ENCODE measurements at regions not wholly inside any gene's neighbourhood (a gene's known extent, or its start where the extent isn't known, plus 50 kb on each side); places are given as distances from the start of the nearest gene placed in this dataset.

DNA sequence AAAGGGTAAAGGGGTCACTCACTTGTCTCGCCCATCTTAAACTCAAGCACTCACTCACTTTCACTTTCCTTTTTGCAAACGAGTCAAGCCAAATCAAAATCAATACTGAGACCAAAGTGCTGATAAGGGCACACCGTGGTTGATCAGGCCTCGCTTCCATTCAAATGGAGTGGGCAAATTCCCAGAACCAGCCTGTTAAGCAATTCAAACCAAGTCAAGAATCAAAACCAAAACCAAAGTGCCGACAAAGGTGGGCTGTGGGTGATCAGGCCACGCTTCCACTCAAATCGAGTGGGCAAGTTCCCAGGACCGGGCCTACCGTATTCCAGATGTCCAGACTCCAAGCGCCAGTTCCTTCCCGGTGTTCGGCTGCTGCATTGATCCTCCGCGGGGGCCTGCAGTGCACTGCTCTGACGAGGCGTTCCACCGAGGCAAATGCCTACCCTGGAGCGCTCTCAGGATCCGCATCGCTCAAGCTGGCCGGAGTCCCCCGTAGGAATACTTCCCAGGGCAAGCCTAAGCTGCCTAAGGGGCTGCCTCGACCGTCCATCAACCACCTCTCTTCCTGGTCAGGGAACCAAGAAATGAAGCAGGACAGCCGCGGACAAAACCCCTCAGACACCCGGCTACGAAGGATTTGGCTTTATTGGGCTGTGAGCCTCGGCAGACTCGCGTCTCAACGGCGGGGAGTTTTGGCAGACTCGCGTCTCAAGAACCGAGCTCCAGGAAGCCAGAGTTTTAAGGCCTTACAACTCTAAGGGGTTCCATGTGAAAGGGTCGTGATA is 89.9 kb upstream of the SLC1A4 start:
- TF ChIP-seq, protein P1, sequence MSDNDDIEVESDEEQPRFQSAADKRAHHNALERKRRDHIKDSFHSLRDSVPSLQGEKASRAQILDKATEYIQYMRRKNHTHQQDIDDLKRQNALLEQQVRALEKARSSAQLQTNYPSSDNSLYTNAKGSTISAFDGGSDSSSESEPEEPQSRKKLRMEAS (IDR thresholded peaks at IDR 0.05) = no peak
- TF ChIP-seq TEAD4 (IDR thresholded peaks at IDR 0.05) = no peak
- TF ChIP-seq TCF12 (IDR thresholded peaks at IDR 0.05; ENCODE audit: low read depth) = no peak
- TF ChIP-seq TAF1 (IDR thresholded peaks at IDR 0.05; ENCODE audit: low read depth) = no peak
- TF ChIP-seq, protein P2, sequence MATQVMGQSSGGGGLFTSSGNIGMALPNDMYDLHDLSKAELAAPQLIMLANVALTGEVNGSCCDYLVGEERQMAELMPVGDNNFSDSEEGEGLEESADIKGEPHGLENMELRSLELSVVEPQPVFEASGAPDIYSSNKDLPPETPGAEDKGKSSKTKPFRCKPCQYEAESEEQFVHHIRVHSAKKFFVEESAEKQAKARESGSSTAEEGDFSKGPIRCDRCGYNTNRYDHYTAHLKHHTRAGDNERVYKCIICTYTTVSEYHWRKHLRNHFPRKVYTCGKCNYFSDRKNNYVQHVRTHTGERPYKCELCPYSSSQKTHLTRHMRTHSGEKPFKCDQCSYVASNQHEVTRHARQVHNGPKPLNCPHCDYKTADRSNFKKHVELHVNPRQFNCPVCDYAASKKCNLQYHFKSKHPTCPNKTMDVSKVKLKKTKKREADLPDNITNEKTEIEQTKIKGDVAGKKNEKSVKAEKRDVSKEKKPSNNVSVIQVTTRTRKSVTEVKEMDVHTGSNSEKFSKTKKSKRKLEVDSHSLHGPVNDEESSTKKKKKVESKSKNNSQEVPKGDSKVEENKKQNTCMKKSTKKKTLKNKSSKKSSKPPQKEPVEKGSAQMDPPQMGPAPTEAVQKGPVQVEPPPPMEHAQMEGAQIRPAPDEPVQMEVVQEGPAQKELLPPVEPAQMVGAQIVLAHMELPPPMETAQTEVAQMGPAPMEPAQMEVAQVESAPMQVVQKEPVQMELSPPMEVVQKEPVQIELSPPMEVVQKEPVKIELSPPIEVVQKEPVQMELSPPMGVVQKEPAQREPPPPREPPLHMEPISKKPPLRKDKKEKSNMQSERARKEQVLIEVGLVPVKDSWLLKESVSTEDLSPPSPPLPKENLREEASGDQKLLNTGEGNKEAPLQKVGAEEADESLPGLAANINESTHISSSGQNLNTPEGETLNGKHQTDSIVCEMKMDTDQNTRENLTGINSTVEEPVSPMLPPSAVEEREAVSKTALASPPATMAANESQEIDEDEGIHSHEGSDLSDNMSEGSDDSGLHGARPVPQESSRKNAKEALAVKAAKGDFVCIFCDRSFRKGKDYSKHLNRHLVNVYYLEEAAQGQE (IDR thresholded peaks at IDR 0.05; ENCODE audit: low read depth) = no peak
- TF ChIP-seq CEBPB (IDR thresholded peaks at IDR 0.05) = no peak

- TF ChIP-seq, protein P1 (IDR thresholded peaks at IDR 0.05) = no peak
- TF ChIP-seq YY1 (IDR thresholded peaks at IDR 0.05; ENCODE audit: low read depth) (no peak), USF1 (IDR thresholded peaks at IDR 0.05) (no peak), FOXM1 (IDR thresholded peaks at IDR 0.05; ENCODE audit: borderline replicate concordance, low read depth) (no peak), CEBPB (IDR thresholded peaks at IDR 0.05) (no peak), ZBTB7A (IDR thresholded peaks at IDR 0.05; ENCODE audit: low read depth) (no peak), CREB1 (IDR thresholded peaks at IDR 0.05; ENCODE audit: low read depth) (no peak), NFIC (IDR thresholded peaks at IDR 0.05) (no peak)
Observed at GRCh38 chr2:64904413-64905329, 84.5 kb upstream of the SLC1A4 start.

DNA sequence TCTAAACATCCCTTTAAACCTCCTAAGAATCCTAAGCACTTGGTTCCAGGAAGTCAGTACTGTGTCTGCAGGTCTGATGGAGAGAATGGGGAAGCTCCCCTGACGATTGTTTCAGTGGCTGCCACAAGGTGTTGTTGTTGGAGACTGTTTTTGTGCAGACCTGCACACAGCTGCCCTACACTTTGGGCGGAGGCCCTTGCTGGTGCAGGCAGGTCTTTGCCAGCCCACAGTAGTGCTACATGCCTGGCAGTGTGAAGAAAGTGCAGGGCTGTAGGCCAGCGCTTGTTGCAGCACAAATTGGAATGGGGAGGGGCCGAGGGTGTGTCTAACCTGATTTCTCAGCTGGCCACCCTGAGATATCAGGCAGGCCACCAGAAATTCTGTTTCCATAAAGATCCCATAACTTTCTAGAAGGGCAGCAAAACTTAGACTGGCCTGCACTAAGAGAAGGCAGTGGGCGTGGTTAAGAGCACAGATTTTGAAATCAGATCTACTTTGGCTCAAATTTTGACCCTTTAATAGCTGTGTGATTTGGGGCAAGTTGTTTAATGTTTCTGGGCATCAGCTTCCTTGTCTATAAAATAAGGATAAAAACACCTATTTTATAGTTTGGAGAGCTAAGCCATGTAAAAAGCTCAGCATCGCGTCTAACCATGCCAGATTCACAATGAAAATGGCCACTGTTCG is 83.7 kb upstream of the SLC1A4 start:
- TF ChIP-seq CREB1 (IDR thresholded peaks at IDR 0.05; ENCODE audit: low read depth) (no peak), ZBTB7A (IDR thresholded peaks at IDR 0.05; ENCODE audit: low read depth) (no peak), TCF12 (IDR thresholded peaks at IDR 0.05; ENCODE audit: low read depth) (no peak), TAF1 (IDR thresholded peaks at IDR 0.05; ENCODE audit: low read depth) (no peak), EGR1 (IDR thresholded peaks at IDR 0.05) (no peak), TEAD4 (IDR thresholded peaks at IDR 0.05) (no peak)

DNA sequence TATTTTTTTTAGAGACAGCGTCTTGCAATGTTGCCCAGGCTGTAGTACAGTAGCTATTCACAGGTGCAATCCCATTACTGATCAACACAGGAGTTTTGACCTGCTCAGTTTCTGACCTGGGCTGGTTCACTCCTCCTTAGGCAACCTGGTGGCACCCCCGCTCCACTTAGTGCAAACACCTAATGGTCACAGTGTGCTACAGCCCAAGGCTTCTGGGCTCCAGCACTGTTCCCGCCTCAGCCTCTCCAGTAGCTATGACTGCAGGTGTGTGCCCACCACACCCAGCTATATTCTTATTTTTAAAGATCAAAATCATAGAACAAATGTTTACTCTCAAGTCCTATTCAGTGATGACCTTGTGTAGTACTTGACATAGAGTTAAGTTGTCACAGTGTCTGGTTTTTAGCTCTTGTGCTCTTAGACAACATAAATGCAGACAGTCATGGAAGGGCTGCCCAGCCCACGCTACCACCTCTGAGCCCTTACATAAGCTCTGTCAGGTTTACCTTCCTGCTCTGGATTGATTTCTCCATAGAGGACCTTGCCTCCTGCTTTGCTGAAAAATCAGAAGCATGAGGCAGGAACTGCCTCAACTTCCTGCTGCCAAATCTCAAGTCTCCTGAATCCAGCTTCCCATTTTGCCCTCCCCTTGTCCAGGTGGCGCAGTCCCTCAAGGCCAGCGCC is 82.2 kb upstream of the SLC1A4 start:
- TF ChIP-seq ZBTB7A (IDR thresholded peaks at IDR 0.05; ENCODE audit: low read depth) = no peak
- no peak for TF ChIP-seq NFIC (IDR thresholded peaks at IDR 0.05)
- TF ChIP-seq EP300 (IDR thresholded peaks at IDR 0.05; ENCODE audit: borderline replicate concordance) = no peak
- no peak for TF ChIP-seq RAD21 (IDR thresholded peaks at IDR 0.05; ENCODE audit: low read depth)
- no peak for TF ChIP-seq CEBPB (IDR thresholded peaks at IDR 0.05)
- TF ChIP-seq FOXM1 (IDR thresholded peaks at IDR 0.05; ENCODE audit: borderline replicate concordance, low read depth) = no peak
- TF ChIP-seq, protein P2 (IDR thresholded peaks at IDR 0.05; ENCODE audit: low read depth) = no peak
- TF ChIP-seq TAF1 (IDR thresholded peaks at IDR 0.05; ENCODE audit: low read depth) = no peak
- no peak for TF ChIP-seq USF1 (IDR thresholded peaks at IDR 0.05)

DNA sequence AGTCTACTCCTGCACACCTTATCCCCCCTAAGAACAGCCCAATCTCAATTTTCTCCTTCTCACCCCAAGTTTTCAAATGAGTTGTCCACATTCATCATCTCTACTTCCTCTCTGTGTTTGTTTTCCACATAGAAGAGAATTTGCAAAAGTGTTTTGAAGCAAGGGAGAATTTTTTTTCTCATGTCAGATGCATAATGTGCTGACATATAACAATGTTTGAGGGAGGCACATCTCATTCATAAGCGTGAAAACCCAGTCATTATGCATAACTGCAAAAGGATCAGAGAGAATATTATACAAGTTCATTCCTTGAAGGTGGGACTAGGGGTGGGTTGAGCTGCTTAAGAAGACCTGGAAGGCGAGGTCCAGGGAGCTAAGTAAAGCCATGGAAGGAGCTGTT is 80.8 kb upstream of the SLC1A4 start:
- TF ChIP-seq CREB1 (IDR thresholded peaks at IDR 0.05; ENCODE audit: low read depth) = no peak
- TF ChIP-seq NFIC (IDR thresholded peaks at IDR 0.05) = no peak
- TF ChIP-seq, protein P2 (IDR thresholded peaks at IDR 0.05; ENCODE audit: low read depth) = no peak
- TF ChIP-seq, protein P1 (IDR thresholded peaks at IDR 0.05) = no peak
- TF ChIP-seq TCF12 (IDR thresholded peaks at IDR 0.05; ENCODE audit: low read depth) = no peak
- no peak for TF ChIP-seq TAF1 (IDR thresholded peaks at IDR 0.05; ENCODE audit: low read depth)
- TF ChIP-seq TEAD4 (IDR thresholded peaks at IDR 0.05) = no peak
- no peak for TF ChIP-seq ZBTB7A (IDR thresholded peaks at IDR 0.05; ENCODE audit: low read depth)

Measured in Ishikawa (cell line).